ENCODE measurements at regions not wholly inside any gene's neighbourhood (a gene's known extent, or its start where the extent isn't known, plus 50 kb on each side); places are given as distances from the start of the nearest gene placed in this dataset.

GRCh38 chr6:163955756-163956155 lies 541.2 kb downstream of the QKI start:
- Histone ChIP-seq H3K36me3 (ENCODE audit: control insufficient read depth, low read length) (no peaks in the 10 kb centered on the region), H3K4me2 (ENCODE audit: low read length) (no peak overlapping the region), H3K9me2 (replicated peaks; ENCODE audit: control insufficient read depth, low read length) (no peaks in the 10 kb centered on the region), H3K27ac (ENCODE audit: low read depth, low read length) (no peak overlapping the region), H3F3A (ENCODE audit: control insufficient read depth, insufficient read depth) (no peaks in the 10 kb centered on the region), H3K4me3 (ENCODE audit: low read length) (no peak overlapping the region), H3K27me3 (ENCODE audit: control insufficient read depth, low read length) (peaks cover 20% of the 10 kb centered on the region; the same call in 1 of the 2 replicates), H4K20me1 (ENCODE audit: control insufficient read depth, insufficient read depth, low read depth, low read length) (no peaks in the 10 kb centered on the region), H3K79me2 (ENCODE audit: control insufficient read depth, low read length) (no peaks in the 10 kb centered on the region), H3K4me1 (ENCODE audit: control insufficient read depth, low read length) (no peaks in the 10 kb centered on the region), H3K9me3 (ENCODE audit: control insufficient read depth, insufficient read depth, low read length) (no peaks in the 10 kb centered on the region)
- TF ChIP-seq CTCF (IDR thresholded peaks at IDR 0.05; ENCODE audit: low read depth, low read length, poor library complexity, severe bottlenecking): no peak
- TF ChIP-seq EZH2phosphoT487 (IDR thresholded peaks at IDR 0.05; ENCODE audit: borderline replicate concordance, low read length): no peak

DNA sequence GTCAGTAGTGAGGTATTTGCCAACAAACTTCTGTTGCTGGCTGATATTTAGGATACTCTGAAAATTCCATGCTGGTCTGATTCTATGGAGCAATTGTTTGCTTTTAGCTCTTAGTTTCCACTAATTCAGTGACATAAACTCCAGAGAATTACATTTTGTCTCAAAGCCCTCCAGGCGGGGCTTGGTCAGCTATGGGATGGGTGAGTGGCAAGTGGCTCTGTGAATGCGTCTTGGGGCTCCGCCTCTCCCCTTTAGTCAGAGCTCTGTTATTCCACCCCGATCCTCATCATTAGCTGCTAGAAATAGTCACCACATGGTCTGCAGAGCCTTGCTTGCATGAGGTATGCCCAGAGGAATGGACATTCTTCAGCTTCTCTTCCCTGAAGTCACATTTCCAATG lies 540.6 kb downstream of the QKI start:
- H3K27ac ChIP-seq (ENCODE audit: low read depth, low read length): no peak overlapping the region
- H3K4me1 ChIP-seq (ENCODE audit: control insufficient read depth, low read length): no peaks in the 10 kb centered on the region
- peaks cover 20% of the 10 kb centered on the region; the same call in 1 of the 2 replicates for H3K27me3 ChIP-seq (ENCODE audit: control insufficient read depth, low read length)
- no peak overlapping the region for H3K4me3 ChIP-seq (ENCODE audit: low read length)
- no peaks in the 10 kb centered on the region for H3K79me2 ChIP-seq (ENCODE audit: control insufficient read depth, low read length)
- no peaks in the 10 kb centered on the region for H3F3A ChIP-seq (ENCODE audit: control insufficient read depth, insufficient read depth)
- no peak overlapping the region for H3K4me2 ChIP-seq (ENCODE audit: low read length)
- H4K20me1 ChIP-seq (ENCODE audit: control insufficient read depth, insufficient read depth, low read depth, low read length): no peaks in the 10 kb centered on the region
- H3K9me3 ChIP-seq (ENCODE audit: control insufficient read depth, insufficient read depth, low read length): no peaks in the 10 kb centered on the region
- TF ChIP-seq EZH2phosphoT487 (IDR thresholded peaks at IDR 0.05; ENCODE audit: borderline replicate concordance, low read length) (no peak), CTCF (IDR thresholded peaks at IDR 0.05; ENCODE audit: low read depth, low read length, poor library complexity, severe bottlenecking) (no peak)
- no peaks in the 10 kb centered on the region for H3K9me2 ChIP-seq (replicated peaks; ENCODE audit: control insufficient read depth, low read length)
- H3K36me3 ChIP-seq (ENCODE audit: control insufficient read depth, low read length): no peaks in the 10 kb centered on the region

DNA sequence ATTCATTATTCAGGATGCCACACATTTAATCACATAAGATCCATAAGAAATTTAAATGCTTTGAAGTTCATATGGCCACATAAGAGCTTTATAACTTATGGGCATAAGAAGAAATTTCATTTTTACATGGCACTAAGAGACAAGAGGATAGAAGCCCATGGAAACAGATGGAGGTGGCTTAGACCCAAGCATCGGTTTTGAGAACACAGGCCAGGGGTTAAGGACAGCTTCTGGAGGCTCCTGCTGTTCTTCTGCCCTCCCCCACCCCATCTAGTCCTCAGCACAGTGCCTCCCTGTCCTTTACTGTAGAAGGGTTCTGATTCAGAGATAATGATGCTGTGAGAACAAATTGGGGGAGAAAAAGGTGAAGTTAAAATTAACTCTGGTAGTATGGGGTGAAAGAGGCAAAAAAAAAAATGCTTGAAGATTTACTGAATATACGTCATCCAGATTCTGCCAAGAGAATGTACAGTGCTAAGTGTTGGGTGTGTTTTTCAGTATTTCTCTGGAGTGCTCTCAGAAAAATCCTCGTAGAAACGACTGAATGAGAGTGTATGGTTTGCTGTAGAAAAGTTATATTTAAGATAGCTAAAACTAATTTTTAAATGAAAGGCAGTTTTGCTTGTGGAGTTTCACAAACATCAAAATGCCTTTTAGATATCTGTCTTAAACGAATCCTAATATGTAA lies 539.7 kb downstream of the QKI start:
- Histone ChIP-seq H3K4me3 (ENCODE audit: low read length) (no peak overlapping the region), H3F3A (ENCODE audit: control insufficient read depth, insufficient read depth) (no peaks in the 10 kb centered on the region), H4K20me1 (ENCODE audit: control insufficient read depth, insufficient read depth, low read depth, low read length) (no peaks in the 10 kb centered on the region), H3K9me3 (ENCODE audit: control insufficient read depth, insufficient read depth, low read length) (no peaks in the 10 kb centered on the region), H3K36me3 (ENCODE audit: control insufficient read depth, low read length) (no peaks in the 10 kb centered on the region), H3K79me2 (ENCODE audit: control insufficient read depth, low read length) (no peaks in the 10 kb centered on the region), H3K4me2 (ENCODE audit: low read length) (no peak overlapping the region), H3K4me1 (ENCODE audit: control insufficient read depth, low read length) (no peaks in the 10 kb centered on the region), H3K27me3 (ENCODE audit: control insufficient read depth, low read length) (peaks cover 20% of the 10 kb centered on the region; the same call in 1 of the 2 replicates), H3K9me2 (replicated peaks; ENCODE audit: control insufficient read depth, low read length) (no peaks in the 10 kb centered on the region), H3K27ac (ENCODE audit: low read depth, low read length) (no peak overlapping the region)
- TF ChIP-seq EZH2phosphoT487 (IDR thresholded peaks at IDR 0.05; ENCODE audit: borderline replicate concordance, low read length) (no peak), CTCF (IDR thresholded peaks at IDR 0.05; ENCODE audit: low read depth, low read length, poor library complexity, severe bottlenecking) (no peak)
